ENCODE measurements at regions not wholly inside any gene's neighbourhood (a gene's known extent, or its start where the extent isn't known, plus 50 kb on each side); places are given as distances from the start of the nearest gene placed in this dataset.

DNA sequence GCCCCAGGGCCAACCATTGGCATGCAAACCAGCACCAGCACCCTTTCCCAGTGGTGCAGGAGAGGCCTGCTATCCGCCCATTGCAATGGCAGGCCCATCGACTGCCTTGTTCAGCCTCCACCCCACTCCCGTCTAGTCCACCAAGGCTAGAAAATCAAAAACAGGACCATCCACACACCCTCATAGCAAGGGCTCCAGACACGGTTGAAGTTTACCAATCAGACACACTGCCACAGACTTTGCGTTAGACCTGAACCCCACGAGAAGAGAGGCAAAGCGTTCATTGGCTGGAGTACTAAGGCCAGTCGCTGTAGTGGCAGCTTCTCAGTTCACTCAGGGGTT is 95.3 kb upstream of the TEX51 start:
- TF ChIP-seq CTCF (conservative IDR thresholded peaks at IDR 0.05) (no peak), ZFX (IDR thresholded peaks at IDR 0.05) (no peak)

Measured in C4-2B (cell line).